CD4-positive, alpha-beta T cell (primary cell): ENCODE measurements at regions not wholly inside any gene's neighbourhood (a gene's known extent, or its start where the extent isn't known, plus 50 kb on each side); places are given as distances from the start of the nearest gene placed in this dataset.

Source experiments
- ATAC-seq: fragments of 200-7000 bp; cut with Tn5 transposase; one replicate; pipeline ENCODE4 v1.10.0; 2022; ENCODE audit warnings: mild to moderate bottlenecking; ENCODE audit not compliant: poor library complexity
- CTCF ChIA-PET: fragments of 350-600 bp; sonication (Branson Sonifier 250); formaldehyde crosslinking; loops from one replicate; lab custom pipeline; 2021; ENCODE audit warnings: antibody characterized with exemption, inconsistent platforms; lab: Charles Lee
- POLR2A ChIA-PET: fragments of 350-600 bp; sonication (Branson Sonifier 250); formaldehyde crosslinking; loops from one replicate; lab custom pipeline; 2021; ENCODE audit warnings: antibody characterized with exemption, inconsistent platforms; lab: Charles Lee
- DNase-seq, 14 experiments: peaks; one replicate each; pipeline ENCODE4 v3.0.0-alpha.2; 2013 to 2020; ENCODE audit warnings: mixed read lengths in 2 of 14
- H3K27ac ChIP-seq, 2 donors: one replicate each; pipeline versions ENCODE4 v1.5.1 to v1.7.0; 2013; ENCODE audit warnings: low read length in 2 of 2, low read depth in 1 of 2, mild to moderate bottlenecking in 1 of 2
- H3K27me3 ChIP-seq, 2 experiments: 1 replicate in 1 of 2; 2 replicates in 1 of 2; pipeline versions ENCODE4 v1.6.1 to v1.7.0; 2013; ENCODE audit warnings: low read length in 2 of 2, control low read depth in 1 of 2, mild to moderate bottlenecking in 1 of 2, moderate library complexity in 1 of 2; ENCODE audit not compliant: insufficient read depth in 2 of 2, control insufficient read depth in 1 of 2
- H3K36me3 ChIP-seq: one replicate; pipeline ENCODE4 v1.6.1; 2013; ENCODE audit warnings: low read length, control low read depth; ENCODE audit not compliant: insufficient read depth
- H3K4me1 ChIP-seq: one replicate; pipeline ENCODE4 v1.6.1; 2013; ENCODE audit warnings: low read length, control low read depth; ENCODE audit not compliant: insufficient read depth
- H3K4me3 ChIP-seq: one replicate; pipeline ENCODE4 v1.5.1; 2013; ENCODE audit warnings: mild to moderate bottlenecking, low read length, moderate library complexity
- H3K9me3 ChIP-seq, 2 experiments: 1 replicate in 1 of 2; 2 replicates in 1 of 2; pipeline versions ENCODE4 v1.6.1 to v1.7.0; 2013; ENCODE audit warnings: low read length in 2 of 2, mild to moderate bottlenecking in 2 of 2, control low read depth in 1 of 2, moderate library complexity in 1 of 2; ENCODE audit not compliant: control insufficient read depth in 1 of 2, insufficient read depth in 1 of 2
- H3K27ac Mint-ChIP-seq: one replicate; pipeline ENCODE4 v1.8.0; 2020; ENCODE audit warnings: mixed read lengths
- H3K27me3 Mint-ChIP-seq: one replicate; pipeline ENCODE4 v1.8.0; 2021; ENCODE audit warnings: mixed read lengths
- H3K36me3 Mint-ChIP-seq: one replicate; pipeline ENCODE4 v1.8.0; 2021; ENCODE audit warnings: low read depth, mixed read lengths
- H3K4me1 Mint-ChIP-seq: one replicate; pipeline ENCODE4 v1.8.0; 2021; ENCODE audit warnings: low read depth, mixed read lengths
- H3K4me3 Mint-ChIP-seq: one replicate; pipeline ENCODE4 v1.8.0; 2020; ENCODE audit warnings: mild to moderate bottlenecking, mixed read lengths
- H3K9me3 Mint-ChIP-seq: one replicate; pipeline ENCODE4 v1.8.0; 2020; ENCODE audit warnings: mixed read lengths
- CTCF ChIP-seq: fragments of 200-600 bp; IDR thresholded peaks from one replicate; pipeline ENCODE4 v1.8.0; 2022; ENCODE audit warnings: antibody characterized with exemption, mild to moderate bottlenecking
- intact Hi-C, 2 experiments: fragments of 100-400 bp; cut with DNase I in 1 of 2; cut with micrococcal nuclease in 1 of 2; formaldehyde crosslinking; loops; one replicate each; pipeline versions ENCODE4 v1.15.1 to v1.9.0; 2023 to 2025; cut with DNase I, micrococcal nuclease

- Histone ChIP-seq H3K9me3 (peaks cover 0 to 8% of the 10 kb centered on the region in 2 experiments), H3K27ac (no peak overlapping the region), H3K36me3 (no peaks in the 10 kb centered on the region), H3K4me3 (no peak overlapping the region), H3K4me1 (no peaks in the 10 kb centered on the region), H3K27me3 (no peaks in the 10 kb centered on the region)
- H3K4me3 Mint-ChIP-seq: no peak overlapping the region
- ATAC-seq: no peak
- intact Hi-C loops: no loop called here
- H3K27ac Mint-ChIP-seq: no peak overlapping the region
- no peaks in the 10 kb centered on the region for H3K36me3 Mint-ChIP-seq
- CTCF ChIA-PET: no interaction called here
- POLR2A ChIA-PET: no interaction called here
- no peak for TF ChIP-seq CTCF
- peaks cover 3% of the 10 kb centered on the region for H3K9me3 Mint-ChIP-seq
- DNase-seq: no peak
- no peaks in the 10 kb centered on the region for H3K27me3 Mint-ChIP-seq
- no peaks in the 10 kb centered on the region for H3K4me1 Mint-ChIP-seq
Observed at GRCh38 chr20:7617797-7618196, 322.5 kb downstream of the HAO1 start.

DNA sequence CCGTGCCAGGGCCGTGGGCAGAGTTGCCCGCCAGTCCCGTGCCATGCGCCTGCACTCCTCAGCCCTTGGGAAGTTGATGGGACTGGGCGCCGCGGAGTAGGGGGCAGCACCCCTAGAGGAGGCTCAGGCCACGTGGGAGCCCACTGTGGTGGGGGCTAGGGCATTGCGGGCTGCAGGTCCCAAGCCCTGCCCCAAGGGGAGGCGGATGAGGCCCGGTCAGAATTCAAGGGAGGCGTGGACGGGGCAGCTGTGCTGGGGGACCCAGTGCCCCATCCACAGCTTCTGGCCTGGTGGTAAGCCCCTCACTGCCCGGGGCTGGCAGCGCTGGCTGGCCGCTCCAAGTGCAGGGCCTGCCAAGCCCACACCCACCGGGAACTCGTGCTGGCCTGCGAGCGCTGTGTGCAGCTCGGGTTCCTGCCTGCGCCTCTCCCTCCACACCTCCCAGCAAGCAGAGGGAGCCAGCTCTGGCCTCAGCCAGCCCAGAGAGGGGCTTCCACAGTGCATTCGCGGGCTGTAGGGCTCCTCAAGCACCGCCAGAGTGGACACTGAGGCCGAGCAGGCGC lies 317.8 kb downstream of the HAO1 start:
- Histone ChIP-seq H3K4me1 (no peaks in the 10 kb centered on the region), H3K4me3 (no peak overlapping the region), H3K27ac (no peak overlapping the region), H3K36me3 (no peaks in the 10 kb centered on the region), H3K9me3 (peaks cover 0 to 15% of the 10 kb centered on the region in 2 experiments), H3K27me3 (no peaks in the 10 kb centered on the region)
- Mint-ChIP-seq H3K36me3 (no peaks in the 10 kb centered on the region), H3K9me3 (peaks cover 6% of the 10 kb centered on the region), H3K4me3 (no peak overlapping the region), H3K27ac (no peak overlapping the region), H3K4me1 (no peaks in the 10 kb centered on the region), H3K27me3 (no peaks in the 10 kb centered on the region)
- DNase-seq: no peak
- no peak for ATAC-seq
- TF ChIP-seq CTCF: no peak
- ChIA-PET POLR2A (no interaction called here), CTCF (no interaction called here)
- intact Hi-C loops: no loop called here

- DNase-seq (no peak), ATAC-seq (no peak)
- intact Hi-C loops: no loop called here
- Histone ChIP-seq H3K4me1 (no peaks in the 10 kb centered on the region), H3K27ac (no peak overlapping the region), H3K9me3 (peaks cover 0 to 15% of the 10 kb centered on the region in 2 experiments), H3K27me3 (no peaks in the 10 kb centered on the region), H3K4me3 (no peak overlapping the region), H3K36me3 (no peaks in the 10 kb centered on the region)
- no peak overlapping the region for H3K27ac Mint-ChIP-seq
- CTCF ChIA-PET: no interaction called here
- H3K9me3 Mint-ChIP-seq: peaks cover 6% of the 10 kb centered on the region
- no peaks in the 10 kb centered on the region for H3K36me3 Mint-ChIP-seq
- no peaks in the 10 kb centered on the region for H3K27me3 Mint-ChIP-seq
- POLR2A ChIA-PET: no interaction called here
- H3K4me1 Mint-ChIP-seq: no peaks in the 10 kb centered on the region
- no peak for TF ChIP-seq CTCF
- H3K4me3 Mint-ChIP-seq: no peak overlapping the region
Observed at GRCh38 chr20:7624886-7625285, 315.4 kb downstream of the HAO1 start.
